ENCODE measurements at regions not wholly inside any gene's neighbourhood (a gene's known extent, or its start where the extent isn't known, plus 50 kb on each side); places are given as distances from the start of the nearest gene placed in this dataset.

- no peak for TF ChIP-seq REST (IDR thresholded peaks at IDR 0.05; ENCODE audit: insufficient replicate concordance, low read depth)
- TF ChIP-seq SPI1 (IDR thresholded peaks at IDR 0.05; ENCODE audit: borderline replicate concordance, low read depth): no peak
- no peak for TF ChIP-seq POLR2AphosphoS5 (IDR thresholded peaks at IDR 0.05; ENCODE audit: low read depth)
- no peak for TF ChIP-seq GABPA (IDR thresholded peaks at IDR 0.05; ENCODE audit: low read depth)
- no peak for TF ChIP-seq CTCF (IDR thresholded peaks at IDR 0.05; ENCODE audit: insufficient read depth, low read length)
- DNase-seq (ENCODE audit: low read depth in 1 of 2, low spot score in 1 of 2): no peak
- no peak overlapping the region for H3K27ac ChIP-seq (replicated peaks)
- H3K27me3 ChIP-seq (ENCODE audit: insufficient read depth, poor library complexity, severe bottlenecking): no peaks in the 10 kb centered on the region
- H3K4me3 ChIP-seq (replicated peaks; ENCODE audit: insufficient read depth, low read length): no peak overlapping the region
Observed at GRCh38 chr6:133645966-133646740, 242.8 kb upstream of the TCF21 start.

GRCh38 chr6:133648581-133648980 lies 240.3 kb upstream of the TCF21 start:
- H3K4me3 ChIP-seq (replicated peaks; ENCODE audit: insufficient read depth, low read length): no peak overlapping the region
- no peak overlapping the region for H3K27ac ChIP-seq (replicated peaks)
- DNase-seq (ENCODE audit: low read depth in 1 of 2, low spot score in 1 of 2): no peak
- TF ChIP-seq GABPA (IDR thresholded peaks at IDR 0.05; ENCODE audit: low read depth) (no peak), POLR2AphosphoS5 (IDR thresholded peaks at IDR 0.05; ENCODE audit: low read depth) (no peak), REST (IDR thresholded peaks at IDR 0.05; ENCODE audit: insufficient replicate concordance, low read depth) (no peak), SPI1 (IDR thresholded peaks at IDR 0.05; ENCODE audit: borderline replicate concordance, low read depth) (no peak), CTCF (IDR thresholded peaks at IDR 0.05; ENCODE audit: insufficient read depth, low read length) (no peak)
- H3K27me3 ChIP-seq (ENCODE audit: insufficient read depth, poor library complexity, severe bottlenecking): no peaks in the 10 kb centered on the region

GRCh38 chr6:133671376-133671775 lies 217.5 kb upstream of the TCF21 start:
- TF ChIP-seq SPI1 (IDR thresholded peaks at IDR 0.05; ENCODE audit: borderline replicate concordance, low read depth) (no peak), REST (IDR thresholded peaks at IDR 0.05; ENCODE audit: insufficient replicate concordance, low read depth) (no peak), CTCF (IDR thresholded peaks at IDR 0.05; ENCODE audit: insufficient read depth, low read length) (no peak), POLR2AphosphoS5 (IDR thresholded peaks at IDR 0.05; ENCODE audit: low read depth) (no peak), GABPA (IDR thresholded peaks at IDR 0.05; ENCODE audit: low read depth) (no peak)
- Histone ChIP-seq H3K27ac (replicated peaks) (no peak overlapping the region), H3K27me3 (ENCODE audit: insufficient read depth, poor library complexity, severe bottlenecking) (no peaks in the 10 kb centered on the region), H3K4me3 (replicated peaks; ENCODE audit: insufficient read depth, low read length) (no peak overlapping the region)
- DNase-seq (ENCODE audit: low read depth in 1 of 2, low spot score in 1 of 2): no peak

All from HL-60 (cell line).